MCF 10A (cell line): ENCODE measurements at regions not wholly inside any gene's neighbourhood (a gene's known extent, or its start where the extent isn't known, plus 50 kb on each side); places are given as distances from the start of the nearest gene placed in this dataset.

Experiments
- BruUV-seq: library from RNA; stranded (reverse); fragments of 400-500 nt; replicated peaks from 2 replicates; lab custom pipeline; 2021; lab: Mats Ljungman, UMichigan
- CTCF ChIA-PET: fragments of 300-600 bp; sonication (Branson Sonifier 250); formaldehyde crosslinking; extraction: SDS; loops from one replicate; lab custom pipeline; 2021; ENCODE audit warnings: antibody characterized with exemption, inconsistent platforms; lab: Yijun Ruan, JAX
- POLR2A ChIA-PET: fragments of 300-600, 350-650 bp; sonication (Branson Sonifier 250); formaldehyde crosslinking; extraction: SDS; loops from one replicate; lab custom pipeline; 2020; ENCODE audit warnings: antibody characterized with exemption, inconsistent platforms; lab: Yijun Ruan, JAX
- DNase-seq: peaks from one replicate; pipeline ENCODE4 v3.0.0-alpha.2; 2018; ENCODE audit not compliant: unreplicated experiment
- H3K27ac Mint-ChIP-seq: one replicate; pipeline ENCODE4 v1.8.0; 2022; ENCODE audit warnings: mild to moderate bottlenecking, low read depth, mixed read lengths; ENCODE audit not compliant: unreplicated experiment
- H3K27me3 Mint-ChIP-seq: one replicate; pipeline ENCODE4 v1.8.0; 2022; ENCODE audit warnings: mixed read lengths; ENCODE audit not compliant: insufficient read depth, unreplicated experiment
- H3K36me3 Mint-ChIP-seq: one replicate; pipeline ENCODE4 v1.8.0; 2022; ENCODE audit warnings: mild to moderate bottlenecking, moderate library complexity, mixed read lengths; ENCODE audit not compliant: insufficient read depth, unreplicated experiment
- H3K4me1 Mint-ChIP-seq: one replicate; pipeline ENCODE4 v1.8.0; 2022; ENCODE audit warnings: mixed read lengths; ENCODE audit not compliant: insufficient read depth, unreplicated experiment
- H3K4me3 Mint-ChIP-seq: one replicate; pipeline ENCODE4 v1.8.0; 2022; ENCODE audit warnings: mild to moderate bottlenecking, moderate library complexity, mixed read lengths; ENCODE audit not compliant: unreplicated experiment
- H3K9me3 Mint-ChIP-seq: one replicate; pipeline ENCODE4 v1.8.0; 2022; ENCODE audit warnings: mixed read lengths; ENCODE audit not compliant: unreplicated experiment
- intact Hi-C: fragments of 100-400 bp; cut with micrococcal nuclease; formaldehyde crosslinking; loops from 2 replicates; pipeline ENCODE4 v1.14.1; 2022
- TF ChIP-seq, protein P1 (sequence below): fragments of 200-600 bp; IDR thresholded peaks from one replicate; pipeline ENCODE4 v1.8.0; 2022; ENCODE audit warnings: antibody characterized with exemption, mild to moderate bottlenecking; ENCODE audit not compliant: unreplicated experiment

DNA sequence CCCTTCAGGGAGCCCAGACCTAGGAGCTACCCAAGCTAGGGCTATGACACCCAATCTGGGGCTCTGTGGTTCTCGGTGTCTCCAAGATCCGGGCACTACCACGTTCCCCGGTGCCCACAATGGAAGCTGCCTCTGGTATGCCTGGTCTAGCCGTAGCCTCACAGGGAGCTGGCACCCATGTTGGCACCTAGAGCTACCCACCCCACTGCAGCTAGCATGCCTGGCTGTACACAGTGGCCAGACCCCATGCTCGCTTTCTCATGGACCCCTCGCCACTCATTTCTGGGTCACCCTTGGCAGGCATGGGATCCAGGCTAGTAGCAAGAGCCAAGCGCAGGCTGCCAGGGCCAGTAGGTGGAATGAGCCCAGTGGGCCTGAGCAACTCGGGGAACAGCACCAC lies 109.0 kb downstream of the CYLC2 start:
- BruUV-seq = no TSS peak
- Mint-ChIP-seq H3K4me3 (no peak overlapping the region), H3K4me1 (no peaks in the 10 kb centered on the region), H3K27me3 (no peaks in the 10 kb centered on the region), H3K9me3 (no peaks in the 10 kb centered on the region), H3K36me3 (no peaks in the 10 kb centered on the region), H3K27ac (no peak overlapping the region)
- DNase-seq = no peak
- ChIA-PET CTCF (interaction anchor here (0.6 kb wide), 2 partner anchors 46 to 1651 kb away, joined by 3 read pairs; no protein-coding TSS in a partner anchor), POLR2A (interaction anchor here (0.6 kb wide), 1 partner anchor 1355 kb away, joined by 3 read pairs; no protein-coding TSS in a partner anchor)
- TF ChIP-seq, protein P1, sequence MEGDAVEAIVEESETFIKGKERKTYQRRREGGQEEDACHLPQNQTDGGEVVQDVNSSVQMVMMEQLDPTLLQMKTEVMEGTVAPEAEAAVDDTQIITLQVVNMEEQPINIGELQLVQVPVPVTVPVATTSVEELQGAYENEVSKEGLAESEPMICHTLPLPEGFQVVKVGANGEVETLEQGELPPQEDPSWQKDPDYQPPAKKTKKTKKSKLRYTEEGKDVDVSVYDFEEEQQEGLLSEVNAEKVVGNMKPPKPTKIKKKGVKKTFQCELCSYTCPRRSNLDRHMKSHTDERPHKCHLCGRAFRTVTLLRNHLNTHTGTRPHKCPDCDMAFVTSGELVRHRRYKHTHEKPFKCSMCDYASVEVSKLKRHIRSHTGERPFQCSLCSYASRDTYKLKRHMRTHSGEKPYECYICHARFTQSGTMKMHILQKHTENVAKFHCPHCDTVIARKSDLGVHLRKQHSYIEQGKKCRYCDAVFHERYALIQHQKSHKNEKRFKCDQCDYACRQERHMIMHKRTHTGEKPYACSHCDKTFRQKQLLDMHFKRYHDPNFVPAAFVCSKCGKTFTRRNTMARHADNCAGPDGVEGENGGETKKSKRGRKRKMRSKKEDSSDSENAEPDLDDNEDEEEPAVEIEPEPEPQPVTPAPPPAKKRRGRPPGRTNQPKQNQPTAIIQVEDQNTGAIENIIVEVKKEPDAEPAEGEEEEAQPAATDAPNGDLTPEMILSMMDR = no peak
- intact Hi-C loops = no loop called here

DNA sequence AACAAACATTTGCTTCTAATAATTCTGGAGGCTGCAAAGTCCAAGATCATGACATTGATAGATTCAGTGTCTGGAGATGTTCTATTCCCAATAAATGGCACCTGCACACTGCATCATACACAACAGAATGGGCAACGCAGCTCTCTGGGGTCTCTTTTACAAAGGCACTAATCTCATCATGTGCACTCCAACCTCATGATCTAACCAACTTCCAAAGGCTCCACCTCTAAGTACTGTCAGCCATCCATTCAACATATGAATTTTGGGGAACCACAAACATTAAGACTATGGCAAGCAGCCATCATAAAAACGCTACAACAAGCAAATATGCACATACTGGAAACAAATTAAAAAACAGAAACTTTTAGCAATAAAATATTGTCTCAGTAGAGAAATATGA lies 121.1 kb downstream of the CYLC2 start:
- TF ChIP-seq, protein P1 = no peak
- H3K4me3 Mint-ChIP-seq = no peak overlapping the region
- no peak for DNase-seq
- H3K27me3 Mint-ChIP-seq = no peaks in the 10 kb centered on the region
- no peaks in the 10 kb centered on the region for H3K9me3 Mint-ChIP-seq
- peaks cover 6% of the 10 kb centered on the region for H3K36me3 Mint-ChIP-seq
- intact Hi-C loops = no loop called here
- CTCF ChIA-PET = interaction anchor here (0.6 kb wide), 2 partner anchors 103 to 130 kb away, joined by 3 read pairs; no protein-coding TSS in a partner anchor
- H3K4me1 Mint-ChIP-seq = no peaks in the 10 kb centered on the region
- POLR2A ChIA-PET = no interaction called here
- BruUV-seq = no TSS peak
- H3K27ac Mint-ChIP-seq = no peak overlapping the region

DNA sequence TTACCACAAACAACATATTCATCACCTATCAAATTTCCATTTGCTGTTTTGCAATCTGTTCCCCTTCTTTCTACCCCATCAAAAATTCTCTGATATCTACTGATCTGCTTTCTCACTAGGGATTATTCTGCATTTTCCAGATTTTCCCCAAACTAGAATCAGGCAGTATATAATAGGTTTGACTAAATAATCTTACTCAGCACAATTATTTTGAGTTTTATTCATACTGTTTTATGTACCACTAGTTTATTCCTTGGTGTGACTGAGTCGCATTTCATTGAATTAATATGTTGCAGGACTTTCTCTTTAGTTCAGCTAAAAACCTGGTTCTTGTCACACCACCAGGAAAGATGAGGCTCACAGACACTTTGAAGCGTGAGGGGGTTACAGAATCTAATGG lies 131.4 kb downstream of the CYLC2 start:
- BruUV-seq = no TSS peak
- no peak overlapping the region for H3K4me3 Mint-ChIP-seq
- TF ChIP-seq, protein P1 = no peak
- peaks cover 22% of the 10 kb centered on the region for H3K9me3 Mint-ChIP-seq
- intact Hi-C loops = no loop called here
- DNase-seq = no peak
- CTCF ChIA-PET = no interaction called here
- no peaks in the 10 kb centered on the region for H3K27me3 Mint-ChIP-seq
- H3K27ac Mint-ChIP-seq = no peak overlapping the region
- POLR2A ChIA-PET = no interaction called here
- H3K36me3 Mint-ChIP-seq = no peaks in the 10 kb centered on the region
- H3K4me1 Mint-ChIP-seq = no peaks in the 10 kb centered on the region

DNA sequence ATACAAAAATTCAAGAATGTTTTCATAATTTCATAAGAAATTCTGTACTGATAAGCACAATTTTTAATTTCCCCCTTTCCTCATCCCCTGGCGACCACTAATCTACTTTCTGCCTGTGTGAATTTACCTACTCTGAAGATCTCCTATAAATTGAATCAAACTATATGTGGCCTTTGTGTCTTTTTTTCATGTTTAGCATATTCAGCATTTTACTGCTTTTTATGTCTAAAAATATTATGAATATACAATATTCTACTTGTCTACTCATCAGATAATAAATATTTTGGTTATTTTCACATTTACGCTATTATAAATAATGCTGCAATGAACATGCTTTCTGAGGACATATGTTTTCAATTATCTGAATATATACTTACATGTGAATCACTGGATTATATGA lies 144.8 kb downstream of the CYLC2 start:
- POLR2A ChIA-PET = interaction anchor here (0.6 kb wide), 1 partner anchor 182 kb away, joined by 4 read pairs; no protein-coding TSS in a partner anchor
- intact Hi-C loops = no loop called here
- no peaks in the 10 kb centered on the region for H3K4me1 Mint-ChIP-seq
- no peak overlapping the region for H3K4me3 Mint-ChIP-seq
- no peaks in the 10 kb centered on the region for H3K27me3 Mint-ChIP-seq
- no peaks in the 10 kb centered on the region for H3K9me3 Mint-ChIP-seq
- H3K36me3 Mint-ChIP-seq = no peaks in the 10 kb centered on the region
- CTCF ChIA-PET = interaction anchor here (0.7 kb wide), 1 partner anchor 1337 kb away, joined by 3 read pairs; no protein-coding TSS in a partner anchor
- DNase-seq = no peak
- BruUV-seq = no TSS peak
- TF ChIP-seq, protein P1 = no peak
- H3K27ac Mint-ChIP-seq = no peak overlapping the region
